ENCODE measurements at regions not wholly inside any gene's neighbourhood (a gene's known extent, or its start where the extent isn't known, plus 50 kb on each side); places are given as distances from the start of the nearest gene placed in this dataset.

- H3K27ac ChIP-seq = no peak overlapping the region
- no peak for TF ChIP-seq ZFX (IDR thresholded peaks at IDR 0.05)
- TF ChIP-seq CTCF (conservative IDR thresholded peaks at IDR 0.05) = no peak
These were observed 423.7 kb downstream of the ANXA1 start for GRCh38 chr9:73575101-73576060.

GRCh38 chr9:73577848-73578247, 426.2 kb downstream of the ANXA1 start:
- TF ChIP-seq ZFX (IDR thresholded peaks at IDR 0.05) = no peak
- no peak for TF ChIP-seq CTCF (conservative IDR thresholded peaks at IDR 0.05)
- no peak overlapping the region for H3K27ac ChIP-seq

- H3K27ac ChIP-seq = no peak overlapping the region
- TF ChIP-seq ZFX (IDR thresholded peaks at IDR 0.05) (no peak), CTCF (conservative IDR thresholded peaks at IDR 0.05) (no peak)
These were observed 428.2 kb downstream of the ANXA1 start for GRCh38 chr9:73579823-73580222.

- no peak overlapping the region for H3K27ac ChIP-seq
- no peak for TF ChIP-seq CTCF (conservative IDR thresholded peaks at IDR 0.05)
- TF ChIP-seq ZFX (IDR thresholded peaks at IDR 0.05) = no peak
These were observed 431.9 kb downstream of the ANXA1 start for GRCh38 chr9:73583576-73583975.

- TF ChIP-seq ZFX (IDR thresholded peaks at IDR 0.05) = no peak
- no peak for TF ChIP-seq CTCF (conservative IDR thresholded peaks at IDR 0.05)
- H3K27ac ChIP-seq = no peak overlapping the region
These were observed 443.4 kb downstream of the ANXA1 start for GRCh38 chr9:73595036-73595545.

- no peak overlapping the region for H3K27ac ChIP-seq
These were observed 444.7 kb downstream of the ANXA1 start for GRCh38 chr9:73596321-73596720.

More at GRCh38 chr9:73596321-73596720, 444.7 kb downstream of the ANXA1 start:
- no peak for TF ChIP-seq ZFX (IDR thresholded peaks at IDR 0.05)
- TF ChIP-seq CTCF (conservative IDR thresholded peaks at IDR 0.05) = no peak

Data from C4-2B (cell line).